ENCODE measurements at regions not wholly inside any gene's neighbourhood (a gene's known extent, or its start where the extent isn't known, plus 50 kb on each side); places are given as distances from the start of the nearest gene placed in this dataset.

- no peak for TF ChIP-seq CTCF (IDR thresholded peaks at IDR 0.05; ENCODE audit: insufficient read depth, low read length, poor library complexity, severe bottlenecking)
- TF ChIP-seq EZH2phosphoT487 (conservative IDR thresholded peaks at IDR 0.05; ENCODE audit: low read length), result no peak
These were observed 117.0 kb downstream of the EN1 start for GRCh38 chr2:118730405-118730804.

All from SU-DHL-6 (cell line).